GM12878 (cell line): ENCODE measurements at regions not wholly inside any gene's neighbourhood (a gene's known extent, or its start where the extent isn't known, plus 50 kb on each side); places are given as distances from the start of the nearest gene placed in this dataset.

Source experiments
- ATAC-seq: fragments of 200-7000 bp; cut with Tn5 transposase; 3 replicates; pipeline ENCODE4 v1.9.1; 2020; ENCODE audit warnings: mild to moderate bottlenecking, moderate library complexity
- BruUV-seq: library from RNA; stranded (reverse); fragments of 400-500 nt; replicated peaks from 2 replicates; lab custom pipeline; 2021; lab: Mats Ljungman, UMichigan
- CTCF ChIA-PET: fragments of 300-600 bp; sonication (Branson Sonifier 250); formaldehyde crosslinking; extraction: SDS; loops from one replicate; lab custom pipeline; 2021; ENCODE audit warnings: inconsistent platforms; lab: Yijun Ruan, JAX
- POLR2A ChIA-PET: fragments of 350-600 bp; formaldehyde crosslinking; extraction: SDS; loops from one replicate; lab custom pipeline; 2021; ENCODE audit warnings: inconsistent platforms; lab: Charles Lee
- RAD21 ChIA-PET: fragments of 300-600 bp; sonication (Branson Sonifier 250); formaldehyde crosslinking; loops from one replicate; lab custom pipeline; 2023; ENCODE audit warnings: antibody characterized with exemption; ENCODE audit not compliant: unreplicated experiment; lab: Charles Lee
- SMC1A ChIA-PET: fragments of 300-600 bp; sonication (Branson Sonifier 250); formaldehyde crosslinking; loops from one replicate; lab custom pipeline; 2023; ENCODE audit not compliant: unreplicated experiment, uncharacterized antibody; lab: Charles Lee
- DNase-seq: peaks from one replicate; pipeline ENCODE4 v3.0.0-alpha.2; 2011; ENCODE audit warnings: low read depth, low spot score
- FAIRE-seq: peaks from 3 replicates; lab custom pipeline; 2011; peaks lifted over from hg19 to GRCh38; lab: Jason Lieb, UNC
- H2AFZ ChIP-seq: 2 replicates; pipeline ENCODE4 v1.6.0; 2011; ENCODE audit warnings: low read depth, low read length, control low read depth; ENCODE audit not compliant: control insufficient read depth
- H3K27ac ChIP-seq: 2 replicates; pipeline ENCODE4 v1.5.1; 2011; ENCODE audit warnings: control low read depth; ENCODE audit not compliant: control insufficient read depth, insufficient read depth
- H3K27me3 ChIP-seq, 2 experiments: replicated peaks in 1 of 2; 2 replicates each; pipeline versions ENCODE4 v1.6.0 to v1.6.1; 2011; ENCODE audit warnings: low read length in 1 of 2; ENCODE audit not compliant: control insufficient read depth in 2 of 2, insufficient read depth in 2 of 2
- H3K36me3 ChIP-seq, 2 experiments: 2 replicates each; pipeline ENCODE4 v1.5.1; 2011; ENCODE audit warnings: low read length in 1 of 2; ENCODE audit not compliant: control insufficient read depth in 2 of 2, insufficient read depth in 2 of 2
- H3K4me1 ChIP-seq: 2 replicates; pipeline ENCODE4 v1.6.1; 2011; ENCODE audit warnings: mild to moderate bottlenecking, low read length, moderate library complexity, mixed read lengths; ENCODE audit not compliant: control insufficient read depth, insufficient read depth
- H3K4me2 ChIP-seq: 2 replicates; pipeline ENCODE4 v1.6.0; 2011; ENCODE audit warnings: control low read depth; ENCODE audit not compliant: control insufficient read depth, insufficient read depth
- H3K4me3 ChIP-seq: fragments of 200-600 bp; sonication (generic); 2 replicates; pipeline ENCODE4 v1.5.1; 2016
- H3K79me2 ChIP-seq: 2 replicates; pipeline ENCODE4 v1.6.0; 2011; ENCODE audit warnings: low read length; ENCODE audit not compliant: control insufficient read depth, insufficient read depth
- H3K9ac ChIP-seq: 2 replicates; pipeline ENCODE4 v1.8.0; 2011; ENCODE audit warnings: low read length, control low read depth, mixed read lengths; ENCODE audit not compliant: control insufficient read depth, insufficient read depth
- H3K9me3 ChIP-seq: replicated peaks from 3 replicates; pipeline ENCODE4 v1.5.1; 2011; ENCODE audit warnings: mild to moderate bottlenecking, low read length; ENCODE audit not compliant: control insufficient read depth, insufficient read depth
- H4K20me1 ChIP-seq: 2 replicates; pipeline ENCODE4 v1.6.0; 2011; ENCODE audit not compliant: control insufficient read depth, insufficient read depth
- BHLHE40 ChIP-seq, 2 experiments: fragments of 450-650 bp in 1 of 2; IDR thresholded peaks; 2 replicates each; pipeline ENCODE4 v1.6.1; 2011 to 2017; ENCODE audit warnings: low read depth in 2 of 2, borderline replicate concordance in 1 of 2, improper control_type of control experiment in 1 of 2, low read length in 1 of 2, mild to moderate bottlenecking in 1 of 2
- CBFB ChIP-seq: IDR thresholded peaks from 2 replicates; pipeline ENCODE4 v1.6.1; 2016; ENCODE audit warnings: antibody characterized with exemption, low read depth
- CBX3 ChIP-seq: fragments of 200-600 bp; sonication (generic); IDR thresholded peaks from 2 replicates; pipeline ENCODE4 v1.6.1; 2016; ENCODE audit warnings: low read depth, borderline replicate concordance
- CEBPZ ChIP-seq: fragments of 150-350 bp; IDR thresholded peaks from 2 replicates; pipeline ENCODE4 v1.6.1; 2016; ENCODE audit warnings: low read depth, low read length
- CHD1 ChIP-seq: IDR thresholded peaks from 2 replicates; pipeline ENCODE4 v1.6.1; 2012; ENCODE audit warnings: low read depth, low read length, improper control_type of control experiment
- E2F8 ChIP-seq: fragments of 450-650 bp; IDR thresholded peaks from 2 replicates; pipeline ENCODE4 v1.6.1; 2018; ENCODE audit warnings: mild to moderate bottlenecking, low read depth, moderate library complexity; ENCODE audit not compliant: partially characterized antibody
- FOS ChIP-seq: IDR thresholded peaks from 3 replicates; pipeline ENCODE4 v1.6.1; 2011; ENCODE audit warnings: borderline replicate concordance; ENCODE audit not compliant: insufficient read length; ENCODE audit errors: extremely low read depth
- FOXK2 ChIP-seq: fragments of 450-650 bp; IDR thresholded peaks from 2 replicates; pipeline ENCODE4 v1.6.1; 2017; ENCODE audit warnings: mild to moderate bottlenecking, moderate library complexity
- HDGF ChIP-seq: fragments of 450-650 bp; IDR thresholded peaks from 2 replicates; pipeline ENCODE4 v1.6.1; 2016; ENCODE audit warnings: antibody characterized with exemption
- MTA2 ChIP-seq: fragments of 450-650 bp; IDR thresholded peaks from 2 replicates; pipeline ENCODE4 v1.6.1; 2016; ENCODE audit warnings: low read depth, mild to moderate bottlenecking, moderate library complexity
- NFYB ChIP-seq: IDR thresholded peaks from 2 replicates; pipeline ENCODE4 v1.6.1; 2011; ENCODE audit warnings: low read depth, mild to moderate bottlenecking, low read length, improper control_type of control experiment, moderate library complexity; ENCODE audit not compliant: insufficient read depth
- SP1 ChIP-seq: IDR thresholded peaks from one replicate; pipeline ENCODE4 v1.6.1; 2011; ENCODE audit warnings: low read depth, low read length
- SREBF1 ChIP-seq: IDR thresholded peaks from 2 replicates; pipeline ENCODE4 v1.6.1; 2012; ENCODE audit warnings: mild to moderate bottlenecking, low read length
- TAF1 ChIP-seq: IDR thresholded peaks from 2 replicates; pipeline ENCODE4 v1.6.1; 2011; ENCODE audit warnings: mild to moderate bottlenecking, low read depth, low read length, borderline replicate concordance
- YY1 ChIP-seq: IDR thresholded peaks from 2 replicates; pipeline ENCODE4 v1.6.1; 2011; ENCODE audit warnings: low read depth, mild to moderate bottlenecking, low read length
- WGBS: methylation state at CpG from one replicate; pipeline ENCODE4 v1.1.6; 2016; ENCODE audit warnings: low lambda C conversion rate; ENCODE audit not compliant: insufficient replicate concordance, insufficient coverage; ENCODE audit errors: missing lambda C conversion rate; 5-methylcytosine and 5-hydroxymethylcytosine counted together
- in situ Hi-C: fragments of 300-500 bp; cut with MboI; formaldehyde crosslinking; loops from 9 replicates; pipeline ENCODE4 v1.14.3; 2018; ENCODE audit warnings: mixed read lengths
- intact Hi-C: fragments of 100-400 bp; cut with micrococcal nuclease; formaldehyde crosslinking; loops from one replicate; pipeline ENCODE4 v1.14.2; 2022; ENCODE audit not compliant: unreplicated experiment
- TF ChIP-seq, protein P1 (sequence below): IDR thresholded peaks from 2 replicates; pipeline ENCODE4 v1.6.1; 2011; ENCODE audit warnings: mild to moderate bottlenecking, low read depth, low read length, moderate library complexity; ENCODE audit not compliant: insufficient replicate concordance

GRCh38 chr3:118348169-118348557 is 686.5 kb downstream of the IGSF11 start (continued):
- TF ChIP-seq CHD1, result no peak

- no peak for ATAC-seq
- no peaks in the 10 kb centered on the region; the same call in 2 of the 3 replicates for H3K9me3 ChIP-seq
- H3K4me3 ChIP-seq, result no peak overlapping the region
- H3K9ac ChIP-seq, result no peak overlapping the region
- no peaks in the 10 kb centered on the region for H3K27me3 ChIP-seq
- SMC1A ChIA-PET, result interaction anchor here (1.0 kb wide), 1 partner anchor 11 kb away, joined by 3 read pairs; no protein-coding TSS in a partner anchor
- H4K20me1 ChIP-seq, result no peaks in the 10 kb centered on the region
- WGBS, result 0% methylated on average over 1 of the region's 1 CpG
- DNase-seq, result no peak
- intact Hi-C loops, result no loop called here
- in situ Hi-C loops, result no loop called here
- no peak overlapping the region for H2AFZ ChIP-seq
- no peak overlapping the region for H3K4me2 ChIP-seq
- CTCF ChIA-PET, result no interaction called here
- FAIRE-seq, result no peak
- no peaks in the 10 kb centered on the region for H3K36me3 ChIP-seq
- H3K27ac ChIP-seq, result no peak overlapping the region
- no peaks in the 10 kb centered on the region for H3K79me2 ChIP-seq
- POLR2A ChIA-PET, result no interaction called here
- H3K4me1 ChIP-seq, result no peaks in the 10 kb centered on the region
- no TSS peak for BruUV-seq
- RAD21 ChIA-PET, result no interaction called here
- no peak for TF ChIP-seq SP1
- TF ChIP-seq E2F8, result no peak
- no peak for TF ChIP-seq TAF1
- no peak for TF ChIP-seq FOXK2
- no peak for TF ChIP-seq BHLHE40 (IDR thresholded peaks at IDR 0.05; ENCODE audit: borderline replicate concordance in 1 of 2, low read depth in 2 of 2, low read length in 1 of 2)
- no peak for TF ChIP-seq CBFB
- TF ChIP-seq FOS, result no peak
- TF ChIP-seq CEBPZ, result no peak
- no peak for TF ChIP-seq SREBF1
- TF ChIP-seq, protein P1, sequence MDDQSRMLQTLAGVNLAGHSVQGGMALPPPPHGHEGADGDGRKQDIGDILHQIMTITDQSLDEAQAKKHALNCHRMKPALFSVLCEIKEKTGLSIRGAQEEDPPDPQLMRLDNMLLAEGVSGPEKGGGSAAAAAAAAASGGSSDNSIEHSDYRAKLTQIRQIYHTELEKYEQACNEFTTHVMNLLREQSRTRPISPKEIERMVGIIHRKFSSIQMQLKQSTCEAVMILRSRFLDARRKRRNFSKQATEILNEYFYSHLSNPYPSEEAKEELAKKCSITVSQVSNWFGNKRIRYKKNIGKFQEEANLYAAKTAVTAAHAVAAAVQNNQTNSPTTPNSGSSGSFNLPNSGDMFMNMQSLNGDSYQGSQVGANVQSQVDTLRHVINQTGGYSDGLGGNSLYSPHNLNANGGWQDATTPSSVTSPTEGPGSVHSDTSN, result no peak
- no peak for TF ChIP-seq HDGF
- no peak for TF ChIP-seq NFYB
- TF ChIP-seq YY1, result no peak
- TF ChIP-seq MTA2, result no peak
- no peak for TF ChIP-seq CBX3
Observed at GRCh38 chr3:118354556-118354955, 680.1 kb downstream of the IGSF11 start.
